HEK293 (cell line): ENCODE measurements at regions not wholly inside any gene's neighbourhood (a gene's known extent, or its start where the extent isn't known, plus 50 kb on each side); places are given as distances from the start of the nearest gene placed in this dataset.
"Not testable (repeated sequence)": the region's sequence is repeated elsewhere in the genome, so short reads cannot be mapped to it uniquely, and the experiment has no call there.

Experiments
- CTCF ChIA-PET: fragments of 350-600 bp; formaldehyde crosslinking; extraction: SDS; loops from one replicate; lab custom pipeline; 2021; ENCODE audit warnings: antibody characterized with exemption; lab: Yijun Ruan, JAX
- POLR2A ChIA-PET: fragments of 300-600 bp; formaldehyde crosslinking; extraction: SDS; loops from one replicate; lab custom pipeline; 2020; ENCODE audit warnings: antibody characterized with exemption, inconsistent platforms; lab: Yijun Ruan, JAX
- H3K27ac ChIP-seq: fragments of 200-500 bp; sonication (Bioruptor generic); 2 replicates; pipeline ENCODE4 v1.5.1; 2014; ENCODE audit warnings: low read depth, low read length, control low read depth, inconsistent platforms; ENCODE audit errors: extremely low read depth
- H3K36me3 ChIP-seq, 2 experiments: fragments of 200-500 bp in 1 of 2; sonication (Bioruptor generic) in 1 of 2; 1 replicate in 1 of 2; 2 replicates in 1 of 2; pipeline ENCODE4 v1.5.1; 2014 to 2017; ENCODE audit warnings: inconsistent platforms in 2 of 2, low read length in 2 of 2; ENCODE audit not compliant: control insufficient read depth in 2 of 2, insufficient read depth in 1 of 2
- H3K4me1 ChIP-seq: fragments of 200-500 bp; sonication (Bioruptor generic); 2 replicates; pipeline ENCODE4 v1.5.1; 2014; ENCODE audit warnings: mild to moderate bottlenecking, low read length, inconsistent platforms; ENCODE audit not compliant: control insufficient read depth, insufficient read depth
- H3K4me3 ChIP-seq: 2 replicates; pipeline ENCODE4 v1.5.1; 2011; ENCODE audit warnings: low read depth, mild to moderate bottlenecking, control low read depth, low read length, moderate library complexity
- H3K9me3 ChIP-seq: fragments of 200-500 bp; sonication (Bioruptor generic); 2 replicates; pipeline ENCODE4 v1.5.1; 2014; ENCODE audit warnings: low read depth, low read length, inconsistent platforms; ENCODE audit not compliant: control insufficient read depth, insufficient read depth
- GLI2 ChIP-seq: fragments of 450-650 bp; formaldehyde crosslinking; IDR thresholded peaks from 2 replicates; pipeline ENCODE4; 2017; ENCODE audit warnings: missing biosample characterization, missing genetic modification characterization, low read depth, borderline replicate concordance
- GLI4 ChIP-seq: fragments of 450-650 bp; formaldehyde crosslinking; IDR thresholded peaks from 2 replicates; pipeline ENCODE4 v1.5.1; 2016; ENCODE audit warnings: missing biosample characterization, missing genetic modification characterization
- KLF10 ChIP-seq: fragments of 450-650 bp; IDR thresholded peaks from 2 replicates; pipeline ENCODE4 v1.5.1; 2018; ENCODE audit warnings: missing biosample characterization, mild to moderate bottlenecking, missing genetic modification characterization
- KLF16 ChIP-seq: fragments of 450-650 bp; formaldehyde crosslinking; IDR thresholded peaks from 2 replicates; pipeline ENCODE4 v1.5.1; 2017; ENCODE audit warnings: missing biosample characterization, missing genetic modification characterization
- MZF1 ChIP-seq: fragments of 450-650 bp; formaldehyde crosslinking; IDR thresholded peaks from 2 replicates; pipeline ENCODE4 v1.5.1; 2017; ENCODE audit warnings: missing biosample characterization, missing genetic modification characterization, borderline replicate concordance
- OVOL3 ChIP-seq: fragments of 450-650 bp; formaldehyde crosslinking; IDR thresholded peaks from 2 replicates; pipeline ENCODE4 v1.5.1; 2016; ENCODE audit warnings: missing biosample characterization, missing genetic modification characterization
- SP7 ChIP-seq: fragments of 450-650 bp; formaldehyde crosslinking; IDR thresholded peaks from 2 replicates; pipeline ENCODE4 v1.5.1; 2016; ENCODE audit warnings: missing biosample characterization, missing genetic modification characterization
- WT1 ChIP-seq: fragments of 450-650 bp; formaldehyde crosslinking; IDR thresholded peaks from 2 replicates; pipeline ENCODE4 v1.5.1; 2016; ENCODE audit warnings: missing biosample characterization, missing genetic modification characterization
- ZBTB1 ChIP-seq: fragments of 450-650 bp; formaldehyde crosslinking; IDR thresholded peaks from 2 replicates; pipeline ENCODE4 v1.5.1; 2016; ENCODE audit warnings: missing biosample characterization, missing genetic modification characterization
- ZBTB17 ChIP-seq: fragments of 450-650 bp; formaldehyde crosslinking; IDR thresholded peaks from 2 replicates; pipeline ENCODE4 v1.5.1; 2016; ENCODE audit warnings: missing biosample characterization, missing genetic modification characterization
- ZNF202 ChIP-seq: fragments of 450-650 bp; formaldehyde crosslinking; IDR thresholded peaks from 2 replicates; pipeline ENCODE4 v1.5.1; 2016; ENCODE audit warnings: missing biosample characterization, missing genetic modification characterization, borderline replicate concordance
- ZNF23 ChIP-seq: fragments of 450-650 bp; formaldehyde crosslinking; IDR thresholded peaks from 2 replicates; pipeline ENCODE4 v1.5.1; 2016; ENCODE audit warnings: missing biosample characterization, missing genetic modification characterization, borderline replicate concordance
- ZNF37A ChIP-seq: fragments of 450-650 bp; IDR thresholded peaks from 2 replicates; pipeline ENCODE4 v1.5.1; 2018; ENCODE audit warnings: missing biosample characterization, missing genetic modification characterization
- ZNF473 ChIP-seq: fragments of 450-650 bp; formaldehyde crosslinking; IDR thresholded peaks from 2 replicates; pipeline ENCODE4 v1.5.1; 2017; ENCODE audit warnings: missing biosample characterization, missing genetic modification characterization
- ZNF518A ChIP-seq: fragments of 450-650 bp; formaldehyde crosslinking; conservative IDR thresholded peaks from 2 replicates; pipeline ENCODE4 v1.5.1; 2016; ENCODE audit warnings: low read depth, missing biosample characterization, missing genetic modification characterization
- ZNF560 ChIP-seq: fragments of 450-650 bp; formaldehyde crosslinking; IDR thresholded peaks from 2 replicates; pipeline ENCODE4 v1.5.1; 2017; ENCODE audit warnings: missing biosample characterization, missing genetic modification characterization, borderline replicate concordance
- ZNF580 ChIP-seq: fragments of 450-650 bp; formaldehyde crosslinking; IDR thresholded peaks from 2 replicates; pipeline ENCODE4 v1.5.1; 2016; ENCODE audit warnings: missing biosample characterization, missing genetic modification characterization
- ZNF600 ChIP-seq: fragments of 450-650 bp; formaldehyde crosslinking; IDR thresholded peaks from 2 replicates; pipeline ENCODE4 v1.5.1; 2016; ENCODE audit warnings: missing biosample characterization, missing genetic modification characterization
- ZNF623 ChIP-seq: fragments of 450-650 bp; formaldehyde crosslinking; IDR thresholded peaks from 2 replicates; pipeline ENCODE4 v1.5.1; 2016; ENCODE audit warnings: missing biosample characterization, missing genetic modification characterization
- ZNF791 ChIP-seq: fragments of 450-650 bp; formaldehyde crosslinking; IDR thresholded peaks from 2 replicates; pipeline ENCODE4 v1.5.1; 2016; ENCODE audit warnings: missing biosample characterization, missing genetic modification characterization

GRCh38 chr14:25463480-25463879 lies 413.5 kb upstream of the STXBP6 start (continued):
- TF ChIP-seq ZNF518A (tag by site-specific recombination) (no peak), GLI4 (tag by site-specific recombination) (no peak), ZNF560 (no peak), ZBTB1 (tag by site-specific recombination) (no peak)

- no peaks in the 10 kb centered on the region for H3K4me1 ChIP-seq
- no peak for TF ChIP-seq KLF16 (tag by site-specific recombination)
- TF ChIP-seq ZNF623 (tag by site-specific recombination) = no peak
- no peak for TF ChIP-seq ZNF600 (tag by site-specific recombination)
- ChIA-PET POLR2A (no interaction called here), CTCF (no interaction called here)
- H3K4me3 ChIP-seq = no peak overlapping the region
- H3K9me3 ChIP-seq = no peaks in the 10 kb centered on the region
- no peak overlapping the region for H3K27ac ChIP-seq
- no peaks in the 10 kb centered on the region for H3K36me3 ChIP-seq
Measured at GRCh38 chr14:25461780-25462179, 411.8 kb upstream of the STXBP6 start.

GRCh38 chr14:25444381-25444780 lies 394.4 kb upstream of the STXBP6 start:
- TF ChIP-seq KLF10 (tag by site-specific recombination) (no peak), OVOL3 (tag by site-specific recombination) (no peak)
- Histone ChIP-seq H3K27ac (no peak overlapping the region), H3K9me3 (no peaks in the 10 kb centered on the region), H3K36me3 (no peaks in the 10 kb centered on the region), H3K4me3 (no peak overlapping the region), H3K4me1 (no peaks in the 10 kb centered on the region)
- ChIA-PET CTCF (interaction anchor here (0.6 kb wide), 1 partner anchor 1596 kb away, joined by 3 read pairs; no protein-coding TSS in a partner anchor), POLR2A (no interaction called here)

GRCh38 chr14:25440382-25440781 lies 390.4 kb upstream of the STXBP6 start:
- CTCF ChIA-PET, H3K27ac ChIP-seq, POLR2A ChIA-PET, H3K36me3 ChIP-seq, H3K4me3 ChIP-seq, H3K4me1 ChIP-seq, H3K9me3 ChIP-seq: not testable (repeated sequence)

DNA sequence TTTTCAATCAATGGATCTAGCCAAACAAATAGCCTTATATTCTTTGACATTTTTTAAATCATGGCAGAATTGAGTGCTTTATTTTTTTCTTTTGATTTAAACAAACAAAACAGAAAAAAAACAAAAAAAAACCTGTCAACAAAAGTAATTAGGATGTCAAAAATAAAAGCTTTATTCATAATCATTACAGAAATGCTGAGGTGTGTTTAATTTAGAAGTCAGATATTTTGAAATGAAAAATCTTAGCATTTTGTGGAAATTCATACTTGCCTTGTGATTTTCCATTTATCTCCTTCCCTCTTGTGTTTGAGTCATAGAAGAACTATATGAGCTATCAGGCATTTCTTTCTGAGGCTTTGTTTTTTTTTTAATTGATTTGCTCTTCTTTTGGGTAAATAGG lies 387.0 kb upstream of the STXBP6 start:
- CTCF ChIA-PET = no interaction called here
- Histone ChIP-seq H3K4me3 (no peak overlapping the region), H3K4me1 (no peaks in the 10 kb centered on the region), H3K9me3 (no peaks in the 10 kb centered on the region), H3K36me3 (no peaks in the 10 kb centered on the region), H3K27ac (no peak overlapping the region)
- POLR2A ChIA-PET = no interaction called here
- TF ChIP-seq GLI2 (tag by site-specific recombination) (no peak), ZBTB17 (tag by site-specific recombination) (no peak), ZNF37A (tag by site-specific recombination) (no peak), KLF10 (tag by site-specific recombination) (no peak), ZNF580 (tag by site-specific recombination) (no peak), WT1 (tag by site-specific recombination) (no peak), SP7 (tag by site-specific recombination) (no peak), MZF1 (tag by site-specific recombination) (no peak), ZNF791 (tag by site-specific recombination) (no peak), ZNF473 (tag by site-specific recombination) (no peak), ZNF202 (tag by site-specific recombination) (no peak), ZNF23 (tag by site-specific recombination) (no peak)
